SK-N-SH treated with all-trans-retinoic acid at 6 μM for 48 hours (cell line): ENCODE measurements at regions not wholly inside any gene's neighbourhood (a gene's known extent, or its start where the extent isn't known, plus 50 kb on each side); places are given as distances from the start of the nearest gene placed in this dataset.
"Not testable (repeated sequence)": the region's sequence is repeated elsewhere in the genome, so short reads cannot be mapped to it uniquely, and the experiment has no call there.

ENCODE experiments used
- ATAC-seq: fragments of 200-7000 bp; cut with Tn5 transposase; 3 replicates; pipeline ENCODE4 v1.9.1; 2020; ENCODE audit warnings: mild to moderate bottlenecking, moderate library complexity
- ARNTL ChIP-seq: fragments of 450-650 bp; formaldehyde crosslinking; IDR thresholded peaks from 2 replicates; pipeline ENCODE4 v1.5.0; 2020; ENCODE audit warnings: low read depth, mild to moderate bottlenecking, moderate library complexity, borderline replicate concordance
- BACH2 ChIP-seq: fragments of 250-450 bp; sonication (Bioruptor Pico); IDR thresholded peaks from 2 replicates; pipeline ENCODE4 v1.9.0; 2021; ENCODE audit warnings: mild to moderate bottlenecking, borderline replicate concordance
- CREB5 ChIP-seq: fragments of 250-450 bp; sonication (Bioruptor Pico); IDR thresholded peaks from 2 replicates; pipeline ENCODE4 v1.5.1; 2020; ENCODE audit warnings: low read depth, mild to moderate bottlenecking, moderate library complexity
- CSRNP3 ChIP-seq: fragments of 250-450 bp; sonication (Bioruptor Pico); IDR thresholded peaks from 2 replicates; pipeline ENCODE4 v1.5.1; 2021; ENCODE audit warnings: mild to moderate bottlenecking, moderate library complexity
- ESRRG ChIP-seq: fragments of 250-450 bp; sonication (Bioruptor Pico); IDR thresholded peaks from 2 replicates; pipeline ENCODE4 v1.6.1; 2021; ENCODE audit warnings: mild to moderate bottlenecking
- GLIS3 ChIP-seq: fragments of 250-450 bp; sonication (Bioruptor Pico); IDR thresholded peaks from 2 replicates; pipeline ENCODE4 v1.5.0; 2020; ENCODE audit warnings: mild to moderate bottlenecking, moderate library complexity
- ISL1 ChIP-seq: fragments of 250-450 bp; sonication (Bioruptor Pico); IDR thresholded peaks from 2 replicates; pipeline ENCODE4 v2.1.2; 2022; ENCODE audit warnings: mild to moderate bottlenecking, moderate library complexity
- OSR1 ChIP-seq: fragments of 250-450 bp; sonication (Bioruptor Pico); IDR thresholded peaks from 2 replicates; pipeline ENCODE4 v1.8.0; 2022; ENCODE audit warnings: moderate library complexity, mild to moderate bottlenecking, inconsistent platforms
- POU6F1 ChIP-seq: fragments of 250-450 bp; sonication (Bioruptor Pico); IDR thresholded peaks from 2 replicates; pipeline ENCODE4 v1.8.0; 2021; ENCODE audit warnings: low read depth, mild to moderate bottlenecking, moderate library complexity, borderline replicate concordance
- PPARA ChIP-seq: fragments of 250-450 bp; sonication (Bioruptor Pico); IDR thresholded peaks from 2 replicates; pipeline ENCODE4 v1.5.0; 2020; ENCODE audit warnings: mild to moderate bottlenecking, borderline replicate concordance
- RARB ChIP-seq: fragments of 250-450 bp; sonication (Bioruptor Pico); IDR thresholded peaks from 2 replicates; pipeline ENCODE4 v1.8.0; 2021; ENCODE audit warnings: mild to moderate bottlenecking, moderate library complexity
- SNAI2 ChIP-seq: fragments of 250-450 bp; sonication (Bioruptor Pico); IDR thresholded peaks from 2 replicates; pipeline ENCODE4 v1.5.0; 2020; ENCODE audit warnings: mild to moderate bottlenecking, moderate library complexity
- TCF4 ChIP-seq: fragments of 250-450 bp; sonication (Bioruptor Pico); IDR thresholded peaks from 2 replicates; pipeline ENCODE4 v1.8.0; 2021; ENCODE audit warnings: mild to moderate bottlenecking, moderate library complexity, borderline replicate concordance
- TOX ChIP-seq: fragments of 250-450 bp; sonication (Bioruptor Pico); IDR thresholded peaks from 2 replicates; pipeline ENCODE4 v1.8.0; 2021; ENCODE audit warnings: mild to moderate bottlenecking, moderate library complexity, borderline replicate concordance
- TSHZ2 ChIP-seq: fragments of 250-450 bp; sonication (Bioruptor Pico); IDR thresholded peaks from 2 replicates; pipeline ENCODE4 v1.5.0; 2020; ENCODE audit warnings: mild to moderate bottlenecking, moderate library complexity
- ZC3H10 ChIP-seq: fragments of 250-450 bp; sonication (Bioruptor Pico); IDR thresholded peaks from 2 replicates; pipeline ENCODE4 v1.5.1; 2021; ENCODE audit warnings: mild to moderate bottlenecking, moderate library complexity
- ZFP3 ChIP-seq: fragments of 250-450 bp; sonication (Bioruptor Pico); IDR thresholded peaks from 2 replicates; pipeline ENCODE4 v1.5.0; 2020; ENCODE audit warnings: mild to moderate bottlenecking, moderate library complexity
- ZFP30 ChIP-seq: fragments of 450-650 bp; formaldehyde crosslinking; IDR thresholded peaks from 2 replicates; pipeline ENCODE4 v1.5.0; 2022; ENCODE audit warnings: mild to moderate bottlenecking, moderate library complexity
- ZNF565 ChIP-seq: fragments of 450-650 bp; formaldehyde crosslinking; conservative IDR thresholded peaks from 2 replicates; pipeline ENCODE4 v1.5.0; 2020; ENCODE audit warnings: low read depth, mild to moderate bottlenecking, moderate library complexity
- ZNF70 ChIP-seq: fragments of 450-650 bp; formaldehyde crosslinking; IDR thresholded peaks from 2 replicates; pipeline ENCODE4 v1.5.0; 2020; ENCODE audit warnings: mild to moderate bottlenecking, moderate library complexity
- ZNF8 ChIP-seq: fragments of 450-650 bp; formaldehyde crosslinking; IDR thresholded peaks from 2 replicates; pipeline ENCODE4 v1.5.0; 2020; ENCODE audit warnings: mild to moderate bottlenecking, moderate library complexity

- TF ChIP-seq TCF4 (CRISPR knock-in tag) = no peak
- no peak for TF ChIP-seq ZFP30 (CRISPR knock-in tag)
- no peak for TF ChIP-seq TSHZ2
- no peak for TF ChIP-seq OSR1 (CRISPR knock-in tag)
- no peak for TF ChIP-seq ISL1 (CRISPR knock-in tag)
- no peak for TF ChIP-seq POU6F1 (CRISPR knock-in tag)
- no peak for TF ChIP-seq ARNTL (CRISPR knock-in tag)
Measured at GRCh38 chr4:114040319-114041116, 61.1 kb upstream of the ARSJ start (continued).

GRCh38 chr4:114041117-114041475, 61.6 kb upstream of the ARSJ start:
- TF ChIP-seq ESRRG (no peak), ZNF70 (CRISPR knock-in tag) (no peak), ZNF565 (CRISPR knock-in tag) (no peak), PPARA (CRISPR knock-in tag) (no peak), CREB5 (CRISPR knock-in tag) (no peak), ZFP3 (CRISPR knock-in tag) (no peak), ISL1 (CRISPR knock-in tag) (no peak), TOX (CRISPR knock-in tag) (no peak), ZFP30 (CRISPR knock-in tag) (no peak), RARB (CRISPR knock-in tag) (no peak), BACH2 (CRISPR knock-in tag) (no peak), TCF4 (CRISPR knock-in tag) (no peak), OSR1 (CRISPR knock-in tag) (no peak), TSHZ2 (no peak), CSRNP3 (no peak), ARNTL (CRISPR knock-in tag) (no peak), SNAI2 (no peak), ZC3H10 (no peak), ZNF8 (CRISPR knock-in tag) (no peak)
- peak; percentile 75 for ATAC-seq

- no peak for TF ChIP-seq ZFP3 (CRISPR knock-in tag)
- TF ChIP-seq SNAI2 = no peak
- no peak for TF ChIP-seq GLIS3 (CRISPR knock-in tag)
- no peak for TF ChIP-seq CREB5 (CRISPR knock-in tag)
- TF ChIP-seq ESRRG = no peak
- no peak for TF ChIP-seq ZNF565 (CRISPR knock-in tag)
- no peak for TF ChIP-seq TSHZ2
- ATAC-seq = no peak
Measured at GRCh38 chr4:114043116-114043515, 63.7 kb upstream of the ARSJ start.

- ATAC-seq = not testable (repeated sequence)
Measured at GRCh38 chr4:114044351-114044750, 64.9 kb upstream of the ARSJ start.
